Left forelimb (tissue), 1 donor: ENCODE measurements at regions not wholly inside any gene's neighbourhood (a gene's known extent, or its start where the extent isn't known, plus 50 kb on each side); places are given as distances from the start of the nearest gene placed in this dataset.
"Not testable (repeated sequence)": the region's sequence is repeated elsewhere in the genome, so short reads cannot be mapped to it uniquely, and the experiment has no call there.

ENCODE experiments used
- DNase-seq: peaks from one replicate; pipeline ENCODE4 v3.0.0-alpha.2; 2018; ENCODE audit warnings: low spot score

DNA sequence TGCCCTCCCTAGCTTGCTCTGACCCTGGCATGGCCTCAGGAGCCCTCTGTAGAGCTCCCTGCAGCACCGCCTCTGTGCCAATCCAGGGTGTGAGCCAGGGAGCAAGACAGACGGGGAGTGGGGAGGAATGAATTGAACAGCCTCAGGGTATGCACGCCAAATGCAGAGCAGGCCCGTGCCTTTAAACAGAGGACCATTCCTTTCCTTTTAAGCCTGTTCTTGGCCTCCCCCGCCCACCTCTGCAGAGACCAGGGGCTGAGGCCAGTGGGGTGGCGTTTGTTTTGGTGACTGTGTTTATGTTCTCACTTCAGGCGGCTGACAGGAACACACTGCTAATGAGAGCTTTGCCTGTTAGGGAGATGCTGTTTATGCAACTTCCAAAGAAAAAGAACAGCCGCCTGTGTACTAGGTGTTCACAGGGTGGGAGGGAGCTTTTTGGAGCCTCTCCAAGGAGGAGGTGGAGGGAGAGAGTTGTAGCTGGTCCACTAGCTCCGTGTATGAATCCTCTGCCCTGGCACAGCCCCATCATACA, 528.1 kb upstream of the DPP6 start:
- no peak for DNase-seq

DNA sequence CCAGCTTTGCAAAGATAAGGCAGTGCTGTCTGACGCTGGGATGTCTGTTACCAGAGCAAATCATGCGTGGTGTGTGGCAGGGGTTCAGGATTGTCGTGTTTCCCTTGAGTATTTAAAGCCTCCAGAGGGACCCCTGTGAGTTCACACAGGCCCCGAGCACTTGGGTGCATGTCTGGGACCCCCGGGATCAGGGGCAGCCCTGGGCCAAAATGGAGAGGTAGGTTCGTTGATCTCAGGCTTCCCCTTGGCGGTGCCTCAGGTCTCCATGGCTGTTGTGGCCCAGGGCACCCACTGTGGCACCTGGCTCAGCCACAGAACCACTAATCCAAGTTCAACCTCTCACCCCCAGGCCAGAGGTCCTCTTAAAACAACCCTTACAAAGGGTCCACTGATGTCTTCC, 523.1 kb upstream of the DPP6 start:
- DNase-seq, result no peak

DNA sequence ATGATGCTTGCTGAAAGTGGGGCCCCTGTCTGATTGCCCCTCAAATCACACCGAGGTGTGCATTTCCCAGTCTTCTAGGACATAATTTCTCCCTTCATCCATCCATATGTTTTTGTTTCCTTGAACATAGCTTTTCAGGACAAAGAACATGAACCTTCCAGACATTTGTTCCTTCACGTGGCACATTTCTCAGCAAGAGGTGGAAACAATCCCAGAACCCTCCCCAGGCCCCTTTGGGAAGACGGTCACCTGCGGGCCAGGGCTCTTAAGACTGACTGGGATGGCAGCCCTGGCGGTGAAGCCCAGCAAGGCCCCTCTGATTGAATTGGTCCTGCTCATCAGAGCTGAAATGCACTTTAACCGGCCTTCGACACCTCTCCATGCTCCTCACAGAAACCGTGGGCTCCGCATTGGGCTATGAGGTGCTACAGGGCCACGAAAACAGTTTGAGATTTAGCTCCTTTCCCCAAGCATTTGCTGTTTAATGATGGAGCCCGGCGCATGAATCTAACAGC, 522.5 kb upstream of the DPP6 start:
- DNase-seq, result no peak

DNA sequence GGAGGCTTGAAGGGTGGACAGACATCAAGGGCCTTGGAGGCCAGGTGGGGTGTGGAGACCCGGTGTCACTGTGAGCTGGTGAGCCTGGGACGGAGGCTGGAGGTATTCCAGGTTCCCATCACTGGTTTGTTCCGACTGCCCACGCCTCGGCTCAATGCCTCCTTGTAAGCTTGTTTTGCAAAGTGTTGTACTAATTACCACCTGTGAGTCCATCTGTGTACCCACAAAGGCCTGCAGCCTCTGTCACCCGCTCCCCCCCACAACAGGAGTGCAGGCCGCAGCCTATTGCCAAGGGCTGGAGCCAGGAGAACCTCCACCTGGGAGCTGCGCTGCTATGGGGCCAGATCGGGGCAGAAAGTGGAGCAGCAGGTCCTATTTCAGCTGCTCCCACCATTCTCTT, 521.8 kb upstream of the DPP6 start:
- no peak for DNase-seq

DNA sequence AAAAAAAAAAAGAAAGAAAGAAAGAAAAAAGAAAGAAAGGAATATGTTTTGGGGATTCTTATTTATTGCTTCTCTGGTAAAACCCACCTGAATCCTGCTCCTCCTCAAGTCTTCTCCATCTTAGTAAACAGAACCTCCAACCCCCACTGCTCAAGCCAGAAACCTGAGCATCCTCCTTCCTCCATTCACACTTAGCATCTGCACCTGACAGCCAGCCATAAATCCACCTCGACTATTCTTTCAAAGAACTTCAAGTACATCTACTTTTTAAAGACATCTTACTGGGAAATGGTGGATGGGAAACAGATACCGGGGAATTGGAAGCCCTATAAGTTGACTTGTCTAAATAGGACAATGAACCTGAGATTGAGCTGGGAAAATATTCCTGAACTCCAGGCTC, 519.9 kb upstream of the DPP6 start:
- no peak for DNase-seq

DNA sequence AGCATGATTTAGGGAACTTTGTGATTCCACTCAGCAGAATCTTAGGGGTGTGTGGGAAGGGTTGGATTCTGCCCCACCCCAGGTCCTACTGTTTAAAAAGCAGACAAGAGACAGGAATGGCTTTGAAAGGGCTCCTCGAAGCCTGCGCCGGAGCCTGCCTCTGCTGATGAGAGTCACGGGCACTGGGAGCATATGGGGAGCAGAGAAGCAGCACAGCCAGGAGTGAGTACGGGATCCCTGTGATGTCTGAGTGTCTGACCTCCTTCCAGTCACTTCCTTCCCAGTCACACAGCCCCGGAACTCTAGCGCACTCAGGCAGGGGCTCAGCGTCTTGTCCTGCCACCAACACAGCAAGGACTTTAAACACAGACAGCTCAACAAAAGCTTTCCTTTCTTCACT, 514.9 kb upstream of the DPP6 start:
- DNase-seq, result no peak

DNA sequence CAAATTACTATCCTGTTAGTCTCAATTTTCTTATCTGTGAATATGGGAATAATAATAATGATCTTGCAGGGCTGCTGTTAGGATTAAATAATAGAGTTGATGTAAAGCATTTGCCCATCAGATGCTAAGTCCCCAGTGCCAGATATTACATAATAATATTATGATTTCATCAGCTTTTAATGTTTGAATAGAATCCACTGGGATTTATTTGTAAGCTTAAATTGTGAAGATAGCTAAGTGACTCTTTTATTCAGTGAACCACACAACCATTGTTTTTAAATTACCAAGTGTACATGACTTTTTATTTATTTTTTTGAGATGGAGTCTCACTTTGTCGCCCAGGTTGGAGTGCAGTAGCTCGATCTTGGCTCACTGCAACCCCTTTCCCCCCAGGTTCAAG, 510.3 kb upstream of the DPP6 start:
- no peak for DNase-seq

DNA sequence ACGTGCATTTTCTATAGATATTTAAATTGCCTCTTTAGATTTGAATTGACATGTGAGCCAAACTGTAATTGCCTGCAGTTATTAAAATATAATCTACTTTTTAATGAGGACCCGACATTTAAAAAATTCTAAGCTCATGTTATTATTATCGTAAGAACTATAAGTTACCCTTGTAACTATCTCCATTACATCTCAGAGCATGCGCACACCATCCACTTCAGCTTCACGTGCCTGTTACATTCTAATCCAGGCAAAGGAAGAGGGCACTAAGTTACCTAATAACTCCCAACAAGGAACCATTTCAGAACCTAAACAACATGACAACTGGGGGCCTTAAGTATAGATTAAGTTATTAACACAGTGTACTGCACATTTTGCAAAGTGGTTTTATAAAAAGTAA, 509.0 kb upstream of the DPP6 start:
- no peak for DNase-seq

DNA sequence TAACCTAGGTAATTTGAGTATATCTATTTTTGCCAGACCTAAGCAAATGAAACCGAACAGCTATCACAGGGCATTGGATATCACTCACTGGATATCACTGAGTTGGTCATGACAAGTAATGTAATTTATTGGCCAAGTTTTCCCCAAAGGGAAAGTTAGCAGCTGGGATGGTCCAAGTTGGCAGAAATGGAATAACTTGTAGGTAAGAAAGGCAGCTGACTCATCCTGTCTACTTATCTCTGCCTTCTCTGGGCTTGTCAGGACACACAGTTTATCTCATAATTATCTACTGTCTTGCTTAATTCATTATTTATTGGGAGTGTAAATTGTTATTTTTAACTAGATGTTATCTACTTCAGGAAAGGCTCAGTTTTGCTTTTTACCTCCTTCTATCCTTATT, 502.0 kb upstream of the DPP6 start:
- no peak for DNase-seq

DNA sequence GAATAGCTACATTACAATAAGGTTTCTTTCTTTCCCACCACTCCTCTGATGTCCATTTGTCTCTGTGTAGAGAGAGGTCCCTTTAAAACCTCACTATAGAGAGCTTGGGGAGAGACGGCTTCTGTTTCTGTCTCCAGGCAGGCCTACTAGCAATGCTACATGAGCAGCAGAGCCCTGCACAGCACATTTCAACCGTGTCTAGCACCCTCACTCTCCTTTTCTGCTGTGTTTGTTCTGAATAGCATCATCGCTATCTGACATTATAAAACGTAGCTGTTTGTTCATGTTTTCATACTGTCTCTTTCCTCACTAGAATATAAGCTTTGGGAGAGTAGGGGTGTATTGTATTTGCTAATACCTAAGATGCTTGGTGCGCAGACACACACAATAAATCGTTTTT, 487.8 kb upstream of the DPP6 start:
- no peak for DNase-seq

DNA sequence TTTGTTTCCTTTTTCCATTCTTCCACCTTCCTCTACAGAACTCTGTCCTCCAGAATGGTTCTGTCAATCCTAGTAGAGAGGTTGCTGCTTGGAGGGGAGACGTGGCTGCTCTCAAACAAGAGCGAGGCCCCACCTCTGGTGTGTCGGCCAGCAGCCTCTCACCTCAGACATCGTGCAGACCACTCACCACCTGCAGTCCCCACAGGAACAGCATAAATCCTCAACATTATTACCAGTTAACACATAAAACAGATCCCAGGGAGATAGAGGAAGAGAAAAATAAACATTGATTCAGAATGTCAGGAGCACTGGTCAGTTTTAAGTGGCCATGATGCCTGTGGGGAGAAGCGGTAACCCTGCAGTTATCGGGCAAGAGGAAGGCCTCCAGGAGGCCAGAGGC, 485.9 kb upstream of the DPP6 start:
- DNase-seq, result no peak

DNA sequence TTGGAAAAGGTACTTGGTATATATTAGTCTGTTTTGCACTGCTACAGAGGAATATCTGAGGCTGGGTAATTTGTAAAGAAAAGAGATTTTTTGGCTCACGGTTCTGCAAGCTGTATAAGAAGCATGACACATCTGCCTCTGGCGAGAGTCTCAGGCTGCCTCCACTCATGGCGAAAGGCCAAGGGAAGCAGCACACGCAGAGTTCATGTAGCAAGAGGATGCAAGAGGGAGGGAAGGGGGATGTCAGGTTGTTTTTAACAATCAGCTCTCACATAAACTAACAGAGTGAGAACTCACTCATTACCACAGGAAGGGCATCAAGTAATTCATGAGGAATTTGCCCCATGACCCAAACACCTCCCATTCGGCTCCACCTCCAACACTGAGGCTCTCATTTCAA, 484.8 kb upstream of the DPP6 start:
- DNase-seq, result no peak

DNA sequence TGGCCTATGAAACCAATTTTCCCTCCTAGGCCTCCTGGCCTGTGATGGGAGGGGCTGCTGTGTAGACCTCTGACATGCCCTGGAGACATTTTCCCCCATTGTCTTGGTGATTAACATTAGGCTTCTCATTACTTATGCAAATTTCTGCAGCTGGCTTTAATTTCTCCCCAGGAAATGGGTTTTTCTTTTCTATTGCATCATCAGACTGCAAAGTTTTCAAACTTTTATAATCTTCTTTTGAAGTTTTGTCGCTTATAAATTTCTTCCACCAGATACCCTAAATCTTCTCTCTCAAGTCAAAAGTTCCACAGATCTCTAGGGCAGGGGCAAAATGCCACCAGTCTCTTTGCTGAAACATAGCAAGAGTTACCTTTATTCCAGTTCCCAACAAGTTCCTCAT, 482.7 kb upstream of the DPP6 start:
- not testable (repeated sequence) for DNase-seq

DNA sequence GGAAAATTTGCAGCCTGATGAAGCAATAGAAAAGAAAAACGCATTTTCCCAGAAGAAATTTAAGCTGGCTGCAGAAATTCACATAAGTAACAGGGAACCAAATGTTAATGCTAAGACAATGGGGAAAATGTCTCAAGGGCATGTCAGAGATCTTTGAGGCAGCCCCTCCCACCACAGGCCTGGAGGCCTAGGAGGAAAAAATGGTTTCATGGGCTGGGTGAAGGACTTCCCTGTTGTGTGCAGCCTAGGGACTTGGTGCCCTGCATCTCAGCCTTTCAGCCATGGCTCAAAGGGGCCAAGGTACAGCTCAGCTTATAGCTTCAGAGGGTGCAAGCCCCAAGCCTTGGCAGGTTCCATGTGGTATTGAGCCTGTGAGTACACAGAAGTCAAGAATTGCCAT, 476.1 kb upstream of the DPP6 start:
- DNase-seq, result no peak

DNA sequence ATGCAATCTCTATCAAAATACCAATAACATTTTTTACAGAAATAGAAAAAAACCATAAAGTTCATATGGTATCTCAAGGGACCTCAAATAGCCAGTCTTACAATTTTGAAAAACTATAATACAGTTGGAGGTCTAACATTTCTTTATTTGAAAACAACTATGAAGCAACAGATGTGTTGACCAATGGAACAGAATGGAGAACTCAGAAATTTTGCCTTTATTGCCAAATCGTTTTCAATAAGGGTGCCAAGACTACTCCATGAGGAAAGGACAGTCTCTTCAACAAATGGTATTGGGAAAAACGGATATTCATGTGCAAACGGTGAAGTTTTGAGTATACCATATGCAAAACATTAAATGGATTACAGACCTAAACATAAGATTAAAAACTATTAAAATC, 470.8 kb upstream of the DPP6 start:
- DNase-seq, result no peak

DNA sequence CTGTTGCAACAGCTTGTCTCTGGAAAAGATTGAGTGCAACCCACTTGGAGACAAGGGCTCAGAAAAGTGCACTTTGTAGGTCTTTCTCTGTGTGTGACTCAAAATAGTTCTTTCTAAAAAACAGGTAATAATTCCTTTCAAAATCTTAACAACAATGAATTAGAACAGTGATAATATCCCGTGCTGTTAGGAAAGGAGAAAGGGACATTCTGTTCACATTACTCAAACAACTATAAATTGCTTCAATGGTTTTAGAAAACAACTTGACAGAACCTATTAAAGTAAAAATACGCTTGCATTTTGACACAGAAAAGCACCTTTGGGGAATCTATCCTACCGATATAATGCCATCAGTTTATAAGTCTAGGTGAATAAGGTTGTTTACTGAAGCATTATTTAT, 468.1 kb upstream of the DPP6 start:
- no peak for DNase-seq

DNA sequence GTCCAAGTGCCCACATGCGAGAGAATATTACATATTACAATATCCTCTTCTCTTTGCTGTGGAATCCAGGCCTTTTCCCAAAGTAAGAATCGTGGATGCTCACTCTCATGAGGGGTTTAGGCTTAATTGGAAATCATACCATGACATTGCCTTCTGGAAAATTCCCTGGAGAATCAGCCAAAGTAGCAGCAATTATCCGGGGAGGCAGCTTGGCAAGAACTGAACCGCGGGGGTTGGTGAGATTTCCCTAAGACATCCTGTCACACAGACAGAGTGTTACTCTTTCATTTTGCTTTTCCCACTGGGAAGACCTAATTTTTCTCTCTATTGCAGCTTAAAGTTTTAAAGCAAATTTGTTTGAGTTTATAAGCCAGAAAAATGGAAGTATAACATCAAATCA, 463.6 kb upstream of the DPP6 start:
- DNase-seq, result no peak

DNA sequence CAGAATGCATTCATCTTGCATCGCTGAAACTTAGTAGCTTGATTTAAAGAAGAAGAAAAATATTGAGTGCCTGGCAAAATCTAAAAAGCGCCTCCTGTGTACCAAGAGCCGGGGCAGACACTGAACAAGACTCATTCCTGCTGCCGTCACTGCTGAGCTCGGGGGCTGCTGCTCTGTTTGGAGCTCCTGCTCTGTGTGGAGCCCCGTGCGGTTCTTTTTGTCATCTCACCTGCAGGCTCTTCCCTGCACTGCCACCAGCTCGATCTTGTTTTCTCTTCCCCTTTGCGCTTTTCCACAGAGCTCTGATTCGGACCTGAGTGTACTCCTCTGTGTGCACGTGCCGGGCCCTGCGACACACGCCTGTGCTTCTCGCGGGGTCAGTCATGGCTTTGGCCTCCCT, 462.1 kb upstream of the DPP6 start:
- DNase-seq, result no peak

DNA sequence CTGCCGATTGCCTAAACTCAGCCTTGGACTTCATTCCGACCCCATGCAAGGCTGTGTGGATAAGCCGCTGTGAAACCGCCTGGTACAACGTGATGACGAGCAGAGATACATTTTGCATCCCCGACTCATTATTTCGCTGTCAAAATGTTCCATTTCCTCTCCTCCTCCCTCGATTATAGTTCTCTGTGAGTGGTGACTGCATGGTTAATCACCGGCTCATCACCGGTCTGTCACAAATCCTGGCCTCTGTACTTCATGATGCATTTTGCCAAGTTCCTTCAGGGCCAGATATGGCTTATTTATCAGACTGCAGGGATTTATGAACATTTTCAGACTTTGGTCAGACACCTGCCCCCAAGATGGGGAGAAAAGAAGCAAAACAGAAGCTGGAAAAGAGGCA, 461.6 kb upstream of the DPP6 start:
- no peak for DNase-seq

DNA sequence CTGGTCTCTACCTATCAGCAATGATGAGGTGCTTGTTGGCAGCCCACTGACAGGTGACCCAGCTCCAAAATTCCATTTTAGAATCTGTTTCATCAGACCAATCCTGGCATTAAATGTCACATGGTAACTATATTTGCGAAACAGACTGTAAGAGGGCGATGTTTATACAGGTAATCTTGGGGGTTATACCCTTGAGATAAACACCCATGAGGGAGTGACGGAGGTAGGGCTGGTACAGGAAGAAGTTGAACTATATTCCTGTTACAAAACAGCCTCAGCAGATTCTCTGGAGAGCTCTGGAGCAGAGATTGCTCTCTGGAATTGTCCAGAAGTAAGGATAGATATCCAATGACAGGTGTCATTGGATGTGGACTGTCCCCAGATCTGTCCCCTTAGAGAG, 444.8 kb upstream of the DPP6 start:
- no peak for DNase-seq

DNA sequence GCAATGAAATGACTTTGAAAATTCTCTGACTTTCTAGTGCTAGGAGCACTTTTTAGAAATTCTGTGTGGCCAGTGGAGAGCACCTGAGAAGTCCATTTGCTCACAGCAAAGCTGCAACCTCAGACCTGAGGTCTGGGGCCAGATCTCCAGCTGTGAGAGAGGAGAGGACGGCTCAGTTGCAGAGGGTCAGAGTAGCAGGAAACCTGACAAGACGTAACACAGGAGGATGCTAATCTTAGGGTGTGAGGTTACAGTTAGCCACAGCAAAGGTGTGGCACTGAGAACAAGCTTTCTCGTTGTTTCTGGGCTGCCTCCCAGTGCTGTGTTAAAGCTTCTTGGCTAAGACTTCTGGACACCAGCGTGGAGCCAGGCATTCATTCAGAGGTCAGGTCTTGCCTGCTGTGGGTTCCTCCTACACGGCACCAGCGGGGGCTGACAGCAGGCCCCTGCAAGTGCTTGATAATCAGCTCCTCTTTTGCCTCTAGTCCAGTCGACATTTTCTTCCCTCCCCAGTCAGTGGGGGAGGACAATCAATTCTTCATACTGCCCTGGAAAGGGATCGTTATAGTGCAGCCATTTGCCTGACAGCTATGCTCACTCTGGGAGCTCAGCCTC, 435.4 kb upstream of the DPP6 start:
- no peak for DNase-seq

DNA sequence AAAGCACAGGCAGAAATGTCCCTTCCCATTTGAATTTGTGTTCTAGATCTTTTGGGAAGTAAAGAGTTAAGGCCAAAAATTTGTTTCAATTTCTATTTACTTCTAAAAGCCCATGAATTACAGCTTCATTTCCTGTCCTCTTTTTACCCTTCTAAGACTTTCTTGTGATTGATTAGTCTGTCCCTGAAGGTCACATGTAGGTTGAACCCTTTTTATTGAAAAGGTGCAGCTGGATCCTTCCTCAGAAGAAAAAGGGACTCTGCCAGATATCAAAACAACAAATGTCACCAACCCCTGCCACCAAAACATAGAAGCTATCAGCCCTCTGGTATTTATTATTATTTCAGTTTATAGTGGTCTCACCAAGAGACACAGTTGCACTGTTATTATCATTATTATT, 424.9 kb upstream of the DPP6 start:
- no peak for DNase-seq

DNA sequence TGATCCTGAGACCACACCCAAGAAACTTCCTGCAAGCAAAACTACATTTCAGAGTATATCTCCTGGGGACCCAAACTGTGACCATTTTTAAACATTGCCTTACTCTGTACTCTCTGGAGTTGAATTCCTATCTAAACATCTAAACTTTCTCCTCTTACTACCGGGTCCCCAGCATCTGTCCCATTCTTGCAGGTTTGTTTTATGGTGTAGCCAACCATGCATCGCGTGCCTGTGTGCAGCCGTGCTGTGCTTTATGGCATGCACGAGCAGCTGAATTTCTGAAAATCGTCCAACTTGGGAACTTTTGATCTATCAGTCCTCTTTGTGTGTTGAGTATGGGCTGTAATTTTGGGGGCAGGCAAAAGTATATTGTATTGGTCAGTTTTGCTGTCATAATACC, 423.8 kb upstream of the DPP6 start:
- no peak for DNase-seq

DNA sequence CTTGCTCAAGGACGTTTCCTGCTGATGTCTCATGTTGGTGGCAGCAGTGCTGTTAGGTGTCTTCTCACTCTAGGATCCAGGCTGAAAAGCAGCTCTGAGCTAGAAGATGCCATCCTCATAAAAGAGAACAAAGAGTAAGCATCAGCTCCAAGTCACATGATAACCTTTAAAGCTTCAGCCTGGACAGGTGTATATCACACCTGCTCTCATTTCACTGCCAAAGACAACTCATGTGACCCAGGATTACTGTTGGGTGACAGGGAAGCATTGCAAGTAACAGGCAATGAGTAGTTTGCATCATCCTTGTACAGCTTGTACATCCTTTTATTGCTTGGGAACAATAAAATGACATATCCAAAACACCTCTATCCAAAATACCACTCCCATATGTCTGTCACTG, 423.4 kb upstream of the DPP6 start:
- DNase-seq, result no peak
